GM12878 (cell line): ENCODE measurements at regions not wholly inside any gene's neighbourhood (a gene's known extent, or its start where the extent isn't known, plus 50 kb on each side); places are given as distances from the start of the nearest gene placed in this dataset.

ENCODE experiments used
- ATAC-seq: fragments of 200-7000 bp; cut with Tn5 transposase; 3 replicates; pipeline ENCODE4 v1.9.1; 2020; ENCODE audit warnings: mild to moderate bottlenecking, moderate library complexity
- BruUV-seq: library from RNA; stranded (reverse); fragments of 400-500 nt; replicated peaks from 2 replicates; lab custom pipeline; 2021; lab: Mats Ljungman, UMichigan
- CTCF ChIA-PET: fragments of 300-600 bp; sonication (Branson Sonifier 250); formaldehyde crosslinking; extraction: SDS; loops from one replicate; lab custom pipeline; 2021; ENCODE audit warnings: inconsistent platforms; lab: Yijun Ruan, JAX
- POLR2A ChIA-PET: fragments of 350-600 bp; formaldehyde crosslinking; extraction: SDS; loops from one replicate; lab custom pipeline; 2021; ENCODE audit warnings: inconsistent platforms; lab: Charles Lee
- RAD21 ChIA-PET: fragments of 300-600 bp; sonication (Branson Sonifier 250); formaldehyde crosslinking; loops from one replicate; lab custom pipeline; 2023; ENCODE audit warnings: antibody characterized with exemption; ENCODE audit not compliant: unreplicated experiment; lab: Charles Lee
- SMC1A ChIA-PET: fragments of 300-600 bp; sonication (Branson Sonifier 250); formaldehyde crosslinking; loops from one replicate; lab custom pipeline; 2023; ENCODE audit not compliant: unreplicated experiment, uncharacterized antibody; lab: Charles Lee
- DNase-seq: peaks from one replicate; pipeline ENCODE4 v3.0.0-alpha.2; 2011; ENCODE audit warnings: low read depth, low spot score
- FAIRE-seq: peaks from 3 replicates; lab custom pipeline; 2011; peaks lifted over from hg19 to GRCh38; lab: Jason Lieb, UNC
- H2AFZ ChIP-seq: 2 replicates; pipeline ENCODE4 v1.6.0; 2011; ENCODE audit warnings: low read depth, low read length, control low read depth; ENCODE audit not compliant: control insufficient read depth
- H3K27ac ChIP-seq: 2 replicates; pipeline ENCODE4 v1.5.1; 2011; ENCODE audit warnings: control low read depth; ENCODE audit not compliant: control insufficient read depth, insufficient read depth
- H3K27me3 ChIP-seq, 2 experiments: replicated peaks in 1 of 2; 2 replicates each; pipeline versions ENCODE4 v1.6.0 to v1.6.1; 2011; ENCODE audit warnings: low read length in 1 of 2; ENCODE audit not compliant: control insufficient read depth in 2 of 2, insufficient read depth in 2 of 2
- H3K36me3 ChIP-seq, 2 experiments: 2 replicates each; pipeline ENCODE4 v1.5.1; 2011; ENCODE audit warnings: low read length in 1 of 2; ENCODE audit not compliant: control insufficient read depth in 2 of 2, insufficient read depth in 2 of 2
- H3K4me1 ChIP-seq: 2 replicates; pipeline ENCODE4 v1.6.1; 2011; ENCODE audit warnings: mild to moderate bottlenecking, low read length, moderate library complexity, mixed read lengths; ENCODE audit not compliant: control insufficient read depth, insufficient read depth
- H3K4me2 ChIP-seq: 2 replicates; pipeline ENCODE4 v1.6.0; 2011; ENCODE audit warnings: control low read depth; ENCODE audit not compliant: control insufficient read depth, insufficient read depth
- H3K4me3 ChIP-seq: fragments of 200-600 bp; sonication (generic); 2 replicates; pipeline ENCODE4 v1.5.1; 2016
- H3K79me2 ChIP-seq: 2 replicates; pipeline ENCODE4 v1.6.0; 2011; ENCODE audit warnings: low read length; ENCODE audit not compliant: control insufficient read depth, insufficient read depth
- H3K9ac ChIP-seq: 2 replicates; pipeline ENCODE4 v1.8.0; 2011; ENCODE audit warnings: low read length, control low read depth, mixed read lengths; ENCODE audit not compliant: control insufficient read depth, insufficient read depth
- H3K9me3 ChIP-seq: replicated peaks from 3 replicates; pipeline ENCODE4 v1.5.1; 2011; ENCODE audit warnings: mild to moderate bottlenecking, low read length; ENCODE audit not compliant: control insufficient read depth, insufficient read depth
- H4K20me1 ChIP-seq: 2 replicates; pipeline ENCODE4 v1.6.0; 2011; ENCODE audit not compliant: control insufficient read depth, insufficient read depth
- CEBPZ ChIP-seq: fragments of 150-350 bp; IDR thresholded peaks from 2 replicates; pipeline ENCODE4 v1.6.1; 2016; ENCODE audit warnings: low read depth, low read length
- HDAC6 ChIP-seq: fragments of 200-600 bp; sonication (generic); IDR thresholded peaks from one replicate; pipeline ENCODE4 v1.8.0; 2017; ENCODE audit warnings: antibody characterized with exemption; ENCODE audit not compliant: unreplicated experiment
- KLF5 ChIP-seq: fragments of 450-650 bp; IDR thresholded peaks from 2 replicates; pipeline ENCODE4 v1.6.1; 2014; ENCODE audit warnings: mild to moderate bottlenecking; ENCODE audit not compliant: partially characterized antibody
- PAX5 ChIP-seq: IDR thresholded peaks from 2 replicates; pipeline ENCODE4 v1.6.1; 2011; ENCODE audit warnings: low read depth, low read length, borderline replicate concordance
- POLR2A ChIP-seq: IDR thresholded peaks from 2 replicates; pipeline ENCODE4 v1.6.1; 2011; ENCODE audit warnings: low read depth, mild to moderate bottlenecking, low read length
- RELA ChIP-seq: fragments of 450-650 bp; IDR thresholded peaks from 2 replicates; pipeline ENCODE4 v1.8.0; 2014; ENCODE audit warnings: borderline replicate concordance; ENCODE audit not compliant: partially characterized antibody
- ZZZ3 ChIP-seq: IDR thresholded peaks from 2 replicates; pipeline ENCODE4 v1.6.1; 2011; ENCODE audit warnings: low read depth; ENCODE audit not compliant: control insufficient read depth, insufficient read length
- WGBS: methylation state at CpG from one replicate; pipeline ENCODE4 v1.1.6; 2016; ENCODE audit warnings: low lambda C conversion rate; ENCODE audit not compliant: insufficient replicate concordance, insufficient coverage; ENCODE audit errors: missing lambda C conversion rate; 5-methylcytosine and 5-hydroxymethylcytosine counted together
- in situ Hi-C: fragments of 300-500 bp; cut with MboI; formaldehyde crosslinking; loops from 9 replicates; pipeline ENCODE4 v1.14.3; 2018; ENCODE audit warnings: mixed read lengths
- intact Hi-C: fragments of 100-400 bp; cut with micrococcal nuclease; formaldehyde crosslinking; loops from one replicate; pipeline ENCODE4 v1.14.2; 2022; ENCODE audit not compliant: unreplicated experiment

- TF ChIP-seq RELA = no peak
- TF ChIP-seq HDAC6 = no peak
- TF ChIP-seq POLR2A = no peak
- TF ChIP-seq KLF5 = no peak
These were observed 595.1 kb upstream of the ZP4 start (continued) for GRCh38 chr1:238485912-238486209.

- no TSS peak for BruUV-seq
- ATAC-seq = no peak; the same call in 1 of the 3 replicates
- WGBS = 43% methylated on average over 14 of the region's 14 CpGs
- Histone ChIP-seq H3K4me2 (no peak overlapping the region), H3K36me3 (no peaks in the 10 kb centered on the region), H3K4me1 (no peaks in the 10 kb centered on the region), H2AFZ (no peak overlapping the region), H3K9me3 (no peaks in the 10 kb centered on the region), H3K9ac (no peak overlapping the region), H3K27ac (no peak overlapping the region), H3K4me3 (no peak overlapping the region), H3K27me3 (no peaks in the 10 kb centered on the region), H4K20me1 (no peaks in the 10 kb centered on the region), H3K79me2 (no peaks in the 10 kb centered on the region)
- ChIA-PET CTCF (no interaction called here), RAD21 (no interaction called here), SMC1A (no interaction called here), POLR2A (no interaction called here)
- no peak for TF ChIP-seq PAX5
- no peak for TF ChIP-seq CEBPZ
- TF ChIP-seq ZZZ3 = no peak
- in situ Hi-C loops = no loop called here
- FAIRE-seq = no peak
- no peak for DNase-seq
- intact Hi-C loops = no loop called here
These were observed 594.6 kb upstream of the ZP4 start for GRCh38 chr1:238485057-238485911.
